ENCODE measurements at regions not wholly inside any gene's neighbourhood (a gene's known extent, or its start where the extent isn't known, plus 50 kb on each side); places are given as distances from the start of the nearest gene placed in this dataset.

DNA sequence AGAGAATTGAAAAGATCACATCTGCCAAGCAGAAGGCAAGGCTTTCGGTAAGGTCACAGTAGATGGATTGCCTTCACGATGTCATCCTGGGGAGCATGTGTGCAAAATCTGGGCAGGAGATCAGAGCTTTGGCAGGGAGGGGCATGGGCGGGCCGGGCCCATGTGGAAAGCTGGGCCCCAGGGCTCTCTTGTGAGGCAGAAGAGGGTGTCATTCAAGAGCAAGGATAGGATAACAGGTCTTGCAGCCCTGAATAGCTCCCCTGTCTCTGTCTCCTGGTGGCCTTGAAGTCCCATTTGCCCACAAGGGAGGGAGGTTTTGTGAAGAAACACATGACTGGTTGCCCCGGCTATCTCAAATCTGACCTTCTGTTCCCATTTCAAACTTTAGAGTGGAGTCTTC, 172.0 kb downstream of the OPA1 start:
- no peak for DNase-seq
- H3K9me3 Mint-ChIP-seq, result peaks cover 3 to 4% of the 10 kb centered on the region in 2 experiments; a peak in 2 of 5 replicates
- Histone ChIP-seq H4K8ac (replicated peaks; ENCODE audit: insufficient read length, low read depth, low read length) (no peak overlapping the region), H4K20me1 (ENCODE audit: control insufficient read depth, insufficient read depth, insufficient read length) (no peaks in the 10 kb centered on the region), H3K27me3 (ENCODE audit: insufficient read depth, low read length) (no peaks in the 10 kb centered on the region), H3K4me2 (ENCODE audit: insufficient read depth, insufficient read length, low read length) (no peak overlapping the region), H4K91ac (ENCODE audit: insufficient read length, low read depth, low read length) (no peak overlapping the region), H3K23ac (ENCODE audit: insufficient read length, low read depth, low read length) (no peak overlapping the region), H3K23me2 (ENCODE audit: insufficient read length, low read depth, low read length, poor library complexity, severe bottlenecking) (no peaks in the 10 kb centered on the region), H2AK5ac (ENCODE audit: insufficient read length, low read length) (no peak overlapping the region), H3K14ac (ENCODE audit: insufficient read depth, low read length) (no peak overlapping the region), H2BK5ac (ENCODE audit: insufficient read length, low read length) (no peak overlapping the region), H3K79me2 (ENCODE audit: insufficient read depth, low read length) (no peaks in the 10 kb centered on the region), H3K9me3 (ENCODE audit: control insufficient read depth, low read depth, low read length) (no peaks in the 10 kb centered on the region), H3T11ph (ENCODE audit: low read length) (no peak overlapping the region), H3K56ac (ENCODE audit: insufficient read length, low read depth, low read length) (no peak overlapping the region), H3K27ac (ENCODE audit: insufficient read length, low read depth, low read length) (no peak overlapping the region), H4K5ac (ENCODE audit: insufficient read length, low read depth, low read length) (no peak overlapping the region), H2BK15ac (ENCODE audit: low read depth, low read length) (no peak overlapping the region), H3K4me1 (ENCODE audit: insufficient read depth, low read length) (no peaks in the 10 kb centered on the region), H3K4ac (ENCODE audit: low read depth, low read length) (no peak overlapping the region), H3K18ac (ENCODE audit: insufficient read length, low read depth, low read length) (no peak overlapping the region), H2BK20ac (ENCODE audit: low read depth, low read length, poor library complexity, severe bottlenecking) (no peak overlapping the region), H2BK12ac (ENCODE audit: insufficient read length, low read depth, low read length) (no peak overlapping the region), H3K79me1 (ENCODE audit: insufficient read depth, low read depth, low read length, poor library complexity, severe bottlenecking) (no peaks in the 10 kb centered on the region), H3K9ac (ENCODE audit: extremely low read depth, insufficient read length, low read length) (no peak overlapping the region), H2AFZ (ENCODE audit: low read length) (no peak overlapping the region), H2BK120ac (ENCODE audit: low read depth, low read length, poor library complexity, severe bottlenecking) (no peak overlapping the region)
- TF ChIP-seq, protein P1, sequence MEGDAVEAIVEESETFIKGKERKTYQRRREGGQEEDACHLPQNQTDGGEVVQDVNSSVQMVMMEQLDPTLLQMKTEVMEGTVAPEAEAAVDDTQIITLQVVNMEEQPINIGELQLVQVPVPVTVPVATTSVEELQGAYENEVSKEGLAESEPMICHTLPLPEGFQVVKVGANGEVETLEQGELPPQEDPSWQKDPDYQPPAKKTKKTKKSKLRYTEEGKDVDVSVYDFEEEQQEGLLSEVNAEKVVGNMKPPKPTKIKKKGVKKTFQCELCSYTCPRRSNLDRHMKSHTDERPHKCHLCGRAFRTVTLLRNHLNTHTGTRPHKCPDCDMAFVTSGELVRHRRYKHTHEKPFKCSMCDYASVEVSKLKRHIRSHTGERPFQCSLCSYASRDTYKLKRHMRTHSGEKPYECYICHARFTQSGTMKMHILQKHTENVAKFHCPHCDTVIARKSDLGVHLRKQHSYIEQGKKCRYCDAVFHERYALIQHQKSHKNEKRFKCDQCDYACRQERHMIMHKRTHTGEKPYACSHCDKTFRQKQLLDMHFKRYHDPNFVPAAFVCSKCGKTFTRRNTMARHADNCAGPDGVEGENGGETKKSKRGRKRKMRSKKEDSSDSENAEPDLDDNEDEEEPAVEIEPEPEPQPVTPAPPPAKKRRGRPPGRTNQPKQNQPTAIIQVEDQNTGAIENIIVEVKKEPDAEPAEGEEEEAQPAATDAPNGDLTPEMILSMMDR (conservative IDR thresholded peaks at IDR 0.05), result no peak
- H3K4me3 Mint-ChIP-seq, result no peak overlapping the region
- H3K4me1 Mint-ChIP-seq, result no peaks in the 10 kb centered on the region
- no peak overlapping the region for H3K27ac Mint-ChIP-seq
- no peaks in the 10 kb centered on the region; the same call in none of the 2 replicates for H3K27me3 Mint-ChIP-seq (ENCODE audit: low read depth)
- peaks cover 0 to 6% (median 0%) of the 10 kb centered on the region in 3 experiments; a peak in 3 of 7 replicates for H3K36me3 Mint-ChIP-seq (ENCODE audit: insufficient read depth in 1 of 3, low read depth in 3 of 3)
- no CpG with 5 or more reads among the region's 5 CpGs for WGBS (ENCODE audit: extremely low coverage, insufficient read length, low lambda C conversion rate)

Data from H9 (cell line).